A673 (cell line): ENCODE measurements at regions not wholly inside any gene's neighbourhood (a gene's known extent, or its start where the extent isn't known, plus 50 kb on each side); places are given as distances from the start of the nearest gene placed in this dataset.

ENCODE experiments used
- EZH2 ChIP-seq: fragments of 200-600 bp; sonication (generic); IDR thresholded peaks from 2 replicates; pipeline ENCODE4 v1.6.1; 2017; ENCODE audit warnings: borderline replicate concordance, low read depth, mild to moderate bottlenecking, mixed read lengths, antibody characterized with exemption, low read length; ENCODE audit not compliant: poor library complexity, severe bottlenecking
- TF ChIP-seq, protein P1 (sequence below): fragments of 300-800, 200-600 bp; sonication (generic); conservative IDR thresholded peaks from 2 replicates; pipeline ENCODE4 v1.5.1; 2017; ENCODE audit warnings: low read depth, mild to moderate bottlenecking, antibody characterized with exemption, low read length, moderate library complexity, mixed read lengths

DNA sequence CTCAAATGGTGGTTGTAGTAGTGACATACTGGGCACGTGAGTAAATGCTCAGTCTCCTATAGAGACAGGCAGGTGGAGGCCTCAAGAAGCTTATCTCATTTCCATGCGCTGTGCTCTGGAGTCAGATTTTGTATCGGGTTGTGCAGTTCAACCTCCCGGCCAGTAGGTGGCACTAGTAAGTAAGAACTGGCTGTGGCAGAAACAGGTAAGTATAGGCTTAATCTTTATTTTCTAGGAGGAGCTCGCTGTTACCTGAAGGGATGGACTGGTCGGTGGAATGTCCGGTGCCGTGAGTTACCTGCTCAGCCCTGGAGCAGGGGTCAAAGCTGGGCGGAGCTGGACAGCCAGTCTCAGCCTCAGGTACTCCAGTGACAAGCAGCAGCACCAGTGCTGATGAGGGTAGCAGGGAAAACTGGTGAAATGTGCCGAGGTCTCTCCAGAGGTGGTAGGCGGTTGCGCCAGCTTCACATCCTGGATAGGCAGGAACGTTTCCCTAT lies 880.1 kb upstream of the SEMA6A start:
- TF ChIP-seq, protein P1, sequence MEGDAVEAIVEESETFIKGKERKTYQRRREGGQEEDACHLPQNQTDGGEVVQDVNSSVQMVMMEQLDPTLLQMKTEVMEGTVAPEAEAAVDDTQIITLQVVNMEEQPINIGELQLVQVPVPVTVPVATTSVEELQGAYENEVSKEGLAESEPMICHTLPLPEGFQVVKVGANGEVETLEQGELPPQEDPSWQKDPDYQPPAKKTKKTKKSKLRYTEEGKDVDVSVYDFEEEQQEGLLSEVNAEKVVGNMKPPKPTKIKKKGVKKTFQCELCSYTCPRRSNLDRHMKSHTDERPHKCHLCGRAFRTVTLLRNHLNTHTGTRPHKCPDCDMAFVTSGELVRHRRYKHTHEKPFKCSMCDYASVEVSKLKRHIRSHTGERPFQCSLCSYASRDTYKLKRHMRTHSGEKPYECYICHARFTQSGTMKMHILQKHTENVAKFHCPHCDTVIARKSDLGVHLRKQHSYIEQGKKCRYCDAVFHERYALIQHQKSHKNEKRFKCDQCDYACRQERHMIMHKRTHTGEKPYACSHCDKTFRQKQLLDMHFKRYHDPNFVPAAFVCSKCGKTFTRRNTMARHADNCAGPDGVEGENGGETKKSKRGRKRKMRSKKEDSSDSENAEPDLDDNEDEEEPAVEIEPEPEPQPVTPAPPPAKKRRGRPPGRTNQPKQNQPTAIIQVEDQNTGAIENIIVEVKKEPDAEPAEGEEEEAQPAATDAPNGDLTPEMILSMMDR = peak; percentile 84
- no peak for TF ChIP-seq EZH2
